SKM-1 (cell line): ENCODE measurements at regions not wholly inside any gene's neighbourhood (a gene's known extent, or its start where the extent isn't known, plus 50 kb on each side); places are given as distances from the start of the nearest gene placed in this dataset.
"Not testable (repeated sequence)": the region's sequence is repeated elsewhere in the genome, so short reads cannot be mapped to it uniquely, and the experiment has no call there.

Source experiments
- DNase-seq: peaks from one replicate; lab custom pipeline; 2025; ENCODE audit not compliant: unreplicated experiment; lab: John Stamatoyannopoulos, UW

GRCh38 chr2:125684932-125685331 is 971.0 kb upstream of the GYPC start:
- DNase-seq: no peak

DNA sequence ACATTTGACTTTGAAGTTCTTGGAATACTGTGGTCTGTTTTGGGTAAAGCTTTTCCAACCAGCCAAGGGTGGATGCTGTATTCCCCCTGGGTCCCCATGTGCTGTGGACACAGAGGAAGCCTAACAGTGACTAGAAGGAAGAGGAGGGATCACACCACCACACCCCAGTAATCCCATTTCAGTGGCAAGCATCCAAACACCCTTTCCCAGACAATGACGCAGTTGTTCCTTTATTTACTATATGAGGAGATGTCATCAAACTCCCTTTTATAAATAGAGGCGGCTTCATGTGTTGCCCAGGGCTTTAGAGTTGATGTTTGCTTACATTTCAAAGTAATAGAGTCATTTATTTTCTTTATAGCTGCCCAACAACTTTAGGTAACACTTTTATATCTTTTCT is 959.4 kb upstream of the GYPC start:
- DNase-seq: no peak

DNA sequence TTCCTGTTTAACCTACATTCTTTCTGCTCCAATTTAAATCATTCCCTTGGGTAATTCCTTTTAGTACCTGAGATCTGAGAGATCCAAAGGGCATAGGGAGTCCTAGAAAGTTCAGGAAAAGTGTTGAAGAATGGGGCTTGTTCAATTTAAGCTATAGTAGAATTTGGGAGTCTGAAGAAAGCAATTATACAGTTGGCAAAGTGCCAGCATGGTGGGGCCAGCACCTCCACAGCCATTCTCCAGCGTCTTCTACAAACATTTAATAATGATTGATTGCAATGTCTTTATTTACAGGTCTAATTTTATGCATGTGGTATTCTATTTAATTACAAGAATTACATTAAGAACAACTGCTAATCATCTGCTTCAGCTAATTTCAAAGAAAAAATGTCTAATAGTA is 957.7 kb upstream of the GYPC start:
- DNase-seq: no peak

- no peak for DNase-seq
These were observed 954.9 kb upstream of the GYPC start for GRCh38 chr2:125701070-125701469.

- DNase-seq: no peak
These were observed 948.3 kb upstream of the GYPC start for GRCh38 chr2:125707611-125708010.

DNA sequence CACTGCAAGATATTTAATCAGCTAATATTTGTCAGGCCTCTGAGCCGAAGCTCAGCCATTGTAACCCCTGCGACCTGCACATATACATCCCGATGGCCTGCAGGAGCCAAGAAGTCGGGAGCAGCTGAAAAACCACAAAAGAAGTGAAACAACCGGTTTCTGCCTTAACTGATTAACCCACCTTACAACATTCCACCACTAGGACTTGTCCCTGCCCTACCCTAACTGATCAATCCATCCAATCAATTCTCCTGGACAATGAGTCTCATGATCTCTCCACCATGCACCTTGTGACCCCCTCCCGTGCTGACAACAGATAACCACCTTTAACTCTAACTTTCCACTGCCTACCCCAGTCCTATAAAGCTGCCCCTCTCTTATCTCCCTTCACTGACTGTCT is 945.4 kb upstream of the GYPC start:
- DNase-seq: no peak

- DNase-seq: no peak
These were observed 944.9 kb upstream of the GYPC start for GRCh38 chr2:125711075-125711474.

DNA sequence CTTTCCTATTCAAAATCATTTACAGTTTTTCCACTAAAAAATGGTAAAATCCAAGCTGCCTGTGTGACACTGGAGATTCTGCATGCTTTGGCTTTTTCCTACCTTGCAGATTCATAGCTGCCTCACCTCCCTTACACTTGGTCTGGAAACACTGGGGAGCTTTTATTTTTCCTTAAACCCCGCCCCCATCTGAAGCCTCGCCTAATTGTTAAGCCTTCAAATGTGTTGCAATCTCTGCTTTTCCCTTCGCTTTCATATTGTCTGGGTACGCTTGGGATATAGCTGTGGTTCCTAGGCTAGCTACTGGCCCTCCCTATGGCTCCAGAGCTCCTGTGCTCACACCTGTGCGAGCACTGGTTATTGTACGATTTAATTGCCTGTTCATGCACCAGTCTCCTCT is 942.4 kb upstream of the GYPC start:
- no peak for DNase-seq

DNA sequence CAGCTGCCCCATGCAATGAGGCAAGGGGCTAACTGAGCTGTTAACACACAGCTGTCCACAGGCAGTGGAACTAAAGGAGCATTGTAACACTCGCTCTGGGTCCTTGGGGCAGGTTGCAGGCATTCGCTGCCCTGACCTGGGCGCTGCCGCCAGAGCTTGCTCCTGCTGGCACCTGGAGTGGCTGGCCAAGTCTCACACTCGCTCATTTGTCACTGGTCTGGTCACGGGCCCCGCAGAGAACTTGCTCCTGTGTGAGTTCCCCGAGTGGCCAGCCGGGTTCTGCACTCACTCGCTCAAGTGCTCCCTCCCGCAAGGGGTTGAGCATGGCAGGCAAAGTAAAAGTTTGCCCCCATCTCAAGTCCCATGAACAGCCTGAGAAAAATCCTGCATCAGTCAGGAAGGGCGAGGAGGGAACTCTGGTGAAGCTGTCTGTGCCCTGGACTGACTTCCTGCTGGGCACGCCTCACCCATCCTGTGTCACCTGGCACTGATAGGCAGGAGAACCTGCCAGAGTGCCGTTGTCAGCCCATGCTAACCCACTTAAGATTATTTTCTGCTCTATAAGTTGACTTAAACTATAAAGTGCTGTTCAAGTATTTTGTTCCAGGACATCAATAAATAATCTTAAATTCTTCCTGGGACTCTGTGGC is 934.8 kb upstream of the GYPC start:
- DNase-seq: no peak

GRCh38 chr2:125730921-125731320 is 925.0 kb upstream of the GYPC start:
- no peak for DNase-seq

DNA sequence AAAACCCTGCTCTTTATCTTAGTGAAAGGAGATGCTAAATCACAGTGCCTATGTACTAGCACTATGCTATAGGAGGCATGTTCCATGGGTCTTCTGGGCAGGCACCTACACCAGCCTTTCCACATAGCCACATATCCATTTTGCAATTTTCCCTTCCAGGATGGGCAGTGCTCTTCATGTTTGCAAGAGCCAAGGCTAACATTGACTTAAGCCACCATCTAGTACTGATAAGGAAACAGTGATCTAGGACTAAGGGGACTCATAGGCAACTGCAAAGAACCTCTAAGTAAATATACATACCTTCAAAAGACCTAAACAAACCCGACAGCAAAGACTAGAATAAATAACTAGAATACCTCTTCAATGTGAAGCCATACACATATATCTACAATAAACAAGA is 919.7 kb upstream of the GYPC start:
- DNase-seq: no peak

GRCh38 chr2:125745514-125745913 is 910.4 kb upstream of the GYPC start:
- DNase-seq: no peak

- DNase-seq: no peak
These were observed 909.4 kb upstream of the GYPC start for GRCh38 chr2:125746321-125747164.

DNA sequence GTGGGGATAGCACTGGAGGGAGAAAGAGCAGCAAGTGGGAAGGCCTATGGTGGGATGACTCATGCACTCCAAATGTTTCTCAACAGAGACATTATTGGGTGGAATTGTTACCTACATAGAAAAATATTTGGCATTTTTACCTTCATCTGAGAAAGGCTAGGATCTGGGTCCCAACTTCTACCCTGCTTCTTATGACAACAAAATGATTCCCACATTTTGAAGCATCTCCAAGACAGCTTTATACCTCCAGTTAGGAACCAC is 908.9 kb upstream of the GYPC start:
- DNase-seq: no peak

GRCh38 chr2:125756431-125756830 is 899.5 kb upstream of the GYPC start:
- no peak for DNase-seq

DNA sequence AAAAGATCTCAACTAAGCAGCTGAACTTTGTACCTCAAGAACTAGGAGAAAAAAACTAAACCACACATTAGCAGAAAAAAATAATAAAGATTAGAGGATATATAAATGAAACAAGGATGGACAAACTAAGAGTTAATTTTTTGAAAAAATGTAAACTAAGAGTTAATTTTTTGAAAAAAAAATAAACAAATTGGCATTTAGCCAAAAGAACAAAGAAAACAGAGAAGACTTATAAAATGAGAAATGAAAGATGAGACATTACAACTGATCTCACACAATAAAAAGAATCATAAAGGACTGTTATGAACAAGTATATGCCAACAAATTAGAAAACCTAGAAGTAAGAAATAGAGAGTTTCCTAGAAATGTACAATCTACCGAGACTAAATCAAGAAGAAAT is 859.2 kb upstream of the GYPC start:
- no peak for DNase-seq

DNA sequence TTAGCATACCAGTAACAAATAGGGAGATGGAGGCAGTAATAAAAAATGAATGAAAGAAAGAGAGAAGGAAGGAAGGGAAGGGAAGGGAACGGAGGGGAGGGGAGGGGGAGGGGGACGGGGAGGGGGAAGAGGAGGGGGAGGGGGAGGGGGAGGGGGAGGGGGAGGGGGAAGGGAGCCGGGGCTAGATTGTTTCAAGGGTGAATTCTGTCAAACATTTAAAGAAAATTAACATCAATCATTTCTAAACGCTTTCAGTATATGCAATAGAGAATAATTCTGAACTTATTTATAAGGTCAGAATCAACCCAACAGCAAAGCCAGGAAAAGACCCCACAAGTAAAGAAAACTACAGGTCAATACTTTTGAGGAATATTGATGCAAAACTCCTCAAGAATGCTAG is 858.8 kb upstream of the GYPC start:
- no peak for DNase-seq

DNA sequence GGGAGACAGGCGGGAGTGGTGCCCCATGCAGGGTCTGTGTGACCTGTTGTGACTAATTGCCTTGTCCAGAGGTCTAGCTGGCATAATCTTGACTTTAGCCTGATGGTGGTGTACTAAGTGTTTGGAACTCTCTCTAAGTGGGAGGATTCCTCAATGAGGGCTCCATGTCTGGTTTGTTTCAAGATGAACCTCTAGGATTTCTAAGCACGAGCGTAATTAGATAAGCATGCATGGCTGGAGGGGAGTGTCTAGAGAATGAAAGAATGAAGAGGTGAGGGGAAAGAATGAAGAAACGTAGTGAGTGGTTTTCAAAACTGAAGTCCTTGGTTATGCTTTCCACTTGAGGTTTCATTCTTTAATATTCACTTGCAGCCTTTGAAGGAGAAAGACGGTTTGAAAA is 833.2 kb upstream of the GYPC start:
- DNase-seq: no peak

- DNase-seq: not testable (repeated sequence)
These were observed 830.2 kb upstream of the GYPC start for GRCh38 chr2:125825781-125826180.

GRCh38 chr2:125837128-125837527 is 818.8 kb upstream of the GYPC start:
- DNase-seq: no peak

GRCh38 chr2:125837611-125838010 is 818.3 kb upstream of the GYPC start:
- DNase-seq: no peak

GRCh38 chr2:125839945-125840344 is 816.0 kb upstream of the GYPC start:
- no peak for DNase-seq

DNA sequence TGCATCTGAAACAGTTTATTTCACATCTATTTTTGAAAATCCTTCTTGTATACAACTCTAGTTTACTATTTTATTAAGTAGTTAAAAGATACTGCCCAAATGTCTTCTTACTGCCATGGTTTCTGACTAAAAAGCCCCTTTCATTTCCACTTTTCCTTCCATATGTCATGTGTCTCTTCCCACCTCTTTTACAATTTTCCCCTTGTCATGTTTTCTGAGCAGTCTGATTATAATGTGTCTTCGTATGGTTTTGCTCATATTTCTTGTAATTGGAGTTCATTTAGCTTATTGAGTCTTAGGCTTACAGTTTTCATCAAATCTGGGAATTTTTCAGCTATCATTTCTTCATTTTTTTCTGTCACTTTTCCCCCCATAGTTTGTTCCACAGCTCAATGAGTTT is 813.9 kb upstream of the GYPC start:
- DNase-seq: no peak
